GM19023 (cell line): ENCODE measurements at regions not wholly inside any gene's neighbourhood (a gene's known extent, or its start where the extent isn't known, plus 50 kb on each side); places are given as distances from the start of the nearest gene placed in this dataset.

Source experiments
- ATAC-seq: cut with Tn5 transposase; IDR thresholded peaks from one replicate; pipeline ENCODE4 v1.9.1; 2021; ENCODE audit warnings: mild to moderate bottlenecking, moderate library complexity; ENCODE audit not compliant: unreplicated experiment

DNA sequence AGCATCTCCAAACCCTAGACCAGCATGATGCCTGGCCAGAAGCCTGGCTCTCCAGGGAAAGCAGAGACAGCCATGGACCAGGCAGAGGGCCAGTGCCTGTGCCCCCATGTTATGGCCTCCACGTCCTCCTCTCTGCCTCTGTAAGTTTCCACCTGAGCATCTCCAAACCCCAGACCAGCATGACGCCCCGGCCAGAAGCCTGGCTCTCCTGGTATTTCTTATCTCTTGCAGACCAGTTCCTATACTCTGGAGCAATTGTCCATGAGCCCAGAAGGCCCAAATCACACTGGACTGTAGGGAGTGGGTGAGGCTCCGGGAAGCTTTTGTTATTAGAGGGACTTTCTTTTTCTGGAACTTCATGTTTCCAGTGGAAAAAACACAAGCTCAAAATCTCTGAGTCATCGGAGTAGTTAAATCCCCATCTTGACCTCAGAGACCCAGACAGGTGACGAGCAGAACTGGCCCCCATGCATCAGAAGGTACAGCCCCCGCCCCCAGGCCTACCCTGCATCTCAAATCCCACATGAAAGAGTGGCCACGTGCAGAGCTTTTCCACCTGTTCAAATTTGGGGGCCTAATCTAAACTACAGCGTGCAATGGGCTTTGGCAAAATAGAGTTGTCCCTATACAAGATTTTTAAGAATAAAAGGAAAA lies 110.2 kb upstream of the FOXQ1 start:
- no peak for ATAC-seq

DNA sequence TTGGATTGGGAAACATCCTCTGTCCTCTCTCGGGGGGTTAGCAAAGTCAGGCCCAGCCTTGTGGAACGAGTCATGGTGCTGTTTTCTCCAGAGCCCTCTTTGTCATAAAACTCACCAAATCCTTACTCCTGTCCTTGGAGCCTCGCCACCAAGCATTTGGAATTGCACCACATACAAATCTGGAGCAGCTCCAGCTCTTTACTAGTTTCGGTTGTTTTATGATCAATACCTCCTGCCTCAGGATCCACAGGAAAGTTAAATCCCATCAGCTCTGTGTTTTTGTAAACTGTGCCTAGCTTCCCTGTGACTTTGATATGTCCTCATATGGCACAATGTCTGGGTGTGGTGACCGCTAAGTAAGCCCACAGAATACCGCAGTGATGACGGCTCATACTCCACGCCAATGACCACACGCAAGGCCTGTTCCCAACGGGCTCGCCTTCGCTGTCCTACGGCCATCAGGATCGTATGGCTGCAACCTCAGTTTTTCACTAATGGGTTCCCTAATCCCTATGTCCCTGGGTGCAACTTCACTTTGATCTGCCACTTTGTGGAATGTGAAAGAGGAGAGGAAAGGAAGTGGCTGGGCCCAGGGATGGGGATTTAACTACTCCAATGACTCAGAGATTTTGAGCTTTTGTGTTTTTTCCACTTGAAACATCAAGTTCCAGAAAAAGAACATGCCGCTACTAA lies 111.3 kb upstream of the FOXQ1 start:
- ATAC-seq: no peak

DNA sequence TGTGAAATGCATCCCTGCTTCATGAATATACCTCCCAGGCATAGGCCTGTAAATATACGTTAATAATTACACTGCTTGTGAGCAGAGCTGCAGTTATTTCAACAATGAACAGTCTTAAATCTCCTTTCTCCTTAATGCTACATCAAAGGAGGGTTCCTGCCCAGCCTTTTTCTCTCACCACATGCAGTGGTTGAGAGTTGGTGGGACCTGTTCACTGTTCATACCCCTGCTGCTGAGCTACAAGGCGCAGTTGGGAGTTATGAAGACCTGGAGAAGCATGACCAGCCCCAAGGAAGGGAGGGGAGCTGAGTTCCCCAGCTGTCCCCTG lies 111.9 kb upstream of the FOXQ1 start:
- ATAC-seq: no peak

DNA sequence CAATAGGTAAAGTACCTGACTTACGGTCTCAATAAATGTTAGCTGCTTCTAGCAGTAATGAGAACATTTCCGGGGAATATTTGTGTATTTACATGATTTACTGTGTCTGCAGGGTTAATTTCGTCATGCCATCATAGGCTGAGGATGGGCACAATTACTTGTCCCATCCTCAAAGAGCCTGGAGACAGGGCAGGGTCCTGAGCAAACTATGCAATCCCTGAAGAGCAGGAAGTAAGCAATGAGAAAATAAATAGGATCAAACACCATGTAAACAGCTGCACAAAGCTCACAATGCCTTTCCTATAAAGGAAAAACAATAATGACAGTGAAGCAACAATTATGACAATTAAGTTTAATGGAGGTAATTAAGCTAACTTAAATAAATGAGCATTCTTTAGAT lies 114.6 kb upstream of the FOXQ1 start:
- ATAC-seq: no peak

DNA sequence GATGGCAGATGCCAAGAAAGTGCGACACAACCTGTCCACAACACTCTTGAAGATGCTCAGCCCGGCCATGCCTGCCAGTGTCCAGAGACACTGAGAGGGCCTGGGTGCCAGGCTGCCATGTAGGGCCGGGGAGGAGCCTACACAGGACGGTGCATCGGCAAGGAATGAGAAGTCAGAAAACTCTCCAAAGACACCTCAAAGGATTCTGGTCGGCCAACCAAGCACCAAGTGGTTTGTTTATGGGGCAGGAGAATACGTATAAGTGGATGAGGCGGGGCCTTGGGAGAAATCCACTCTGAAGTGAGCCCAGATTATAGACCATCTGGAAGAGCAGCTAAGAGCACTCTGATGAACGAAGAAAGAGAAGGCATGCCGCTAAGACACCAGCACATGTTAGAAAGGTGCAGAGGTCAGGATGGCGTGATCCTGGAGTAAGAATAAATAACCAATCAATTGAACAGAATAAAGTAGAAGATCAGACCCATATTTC lies 120.7 kb upstream of the FOXQ1 start:
- ATAC-seq: no peak

DNA sequence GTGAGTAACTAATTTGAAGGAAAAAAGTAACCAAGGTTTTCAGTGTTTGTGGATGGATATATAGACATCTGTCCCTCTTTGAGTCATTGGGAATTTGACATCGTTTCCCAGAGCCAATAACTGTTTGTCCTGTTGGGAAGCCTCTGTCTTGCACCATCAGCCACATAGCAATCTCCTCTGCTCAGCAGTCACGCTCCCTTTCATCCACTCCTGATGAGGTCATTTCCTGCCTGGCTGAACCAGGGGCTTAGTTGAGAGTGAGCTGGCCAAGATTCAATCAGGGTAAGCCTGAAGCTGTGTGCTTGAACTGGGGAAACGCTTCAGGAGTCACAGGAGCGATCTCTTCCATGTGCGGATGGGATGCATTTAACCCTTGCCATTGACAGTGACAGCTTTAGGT lies 121.5 kb upstream of the FOXQ1 start:
- no peak for ATAC-seq

DNA sequence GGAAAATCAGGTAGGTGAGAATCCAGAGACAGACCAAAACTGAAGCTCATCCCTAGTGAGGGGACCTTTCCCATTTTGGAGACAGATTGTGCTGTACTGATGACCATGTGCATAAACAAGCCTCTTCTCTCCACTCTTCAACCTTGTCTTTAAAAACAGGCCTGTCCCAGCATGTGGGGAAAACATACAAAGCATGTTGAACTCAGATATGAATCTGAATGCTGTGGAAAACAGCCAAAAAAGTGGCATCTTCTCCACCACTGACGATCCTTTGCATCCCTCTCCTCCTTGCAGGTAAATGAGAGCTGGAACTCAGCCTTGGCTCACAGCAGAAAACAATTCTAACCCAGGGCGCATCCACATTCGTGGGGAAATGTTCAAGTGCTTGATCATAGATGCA lies 123.7 kb upstream of the FOXQ1 start:
- no peak for ATAC-seq

DNA sequence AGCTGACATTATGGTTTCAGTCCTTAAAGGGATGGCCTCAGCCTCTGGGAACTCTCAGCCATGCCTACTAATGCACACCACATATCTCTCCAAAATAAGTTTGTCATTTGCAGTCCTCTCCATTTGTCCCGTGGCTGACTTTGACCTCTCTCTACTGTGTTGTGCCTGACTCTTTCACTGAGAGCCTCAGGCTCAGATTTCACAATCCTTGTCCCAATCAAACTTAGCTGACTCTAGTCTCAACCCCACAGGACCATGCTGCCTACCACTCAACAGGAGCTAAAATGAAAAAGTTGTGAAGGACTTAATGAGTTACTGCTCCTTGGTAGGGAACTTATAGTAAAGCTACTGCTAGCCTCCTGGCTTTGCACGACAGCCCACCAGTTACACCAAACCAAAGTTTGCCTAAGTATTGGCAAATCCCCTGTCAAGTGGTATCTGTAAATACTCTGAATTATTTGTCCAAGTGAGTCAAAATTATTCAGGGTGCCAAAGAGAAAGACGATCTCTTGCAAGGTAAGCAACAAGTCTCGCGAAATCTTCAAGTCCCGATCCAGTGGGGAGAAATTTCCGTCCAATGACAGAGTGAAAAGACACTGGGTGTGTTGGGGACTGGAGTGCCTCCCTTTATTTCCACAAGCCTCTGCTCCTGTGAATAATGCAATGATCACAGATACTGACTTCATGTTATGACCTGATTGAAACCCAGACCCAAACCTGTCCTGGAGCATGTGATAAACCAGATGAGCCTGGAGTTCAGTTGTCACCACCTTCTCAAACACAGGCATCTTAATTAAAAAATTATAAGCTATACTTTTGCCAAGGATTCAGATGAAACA lies 124.4 kb upstream of the FOXQ1 start:
- no peak for ATAC-seq

DNA sequence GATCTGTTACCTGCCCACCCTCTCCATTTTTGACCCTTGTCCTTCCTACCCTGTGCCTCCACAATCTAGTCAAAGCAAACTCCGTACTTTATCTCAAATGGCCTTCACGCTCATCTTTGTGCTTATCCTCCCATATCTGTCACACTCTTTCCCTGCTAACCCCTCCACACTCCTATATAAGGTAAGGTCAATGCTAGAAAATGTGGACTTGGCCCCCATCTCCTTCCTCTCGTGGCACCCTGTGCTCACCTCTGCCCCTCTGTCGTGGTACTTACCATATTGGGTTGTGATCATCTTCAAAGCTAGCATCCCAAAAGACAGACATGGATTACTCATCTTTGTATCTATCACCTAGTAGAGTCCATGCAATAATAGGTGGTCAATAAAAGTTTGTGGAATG lies 127.6 kb upstream of the FOXQ1 start:
- no peak for ATAC-seq

DNA sequence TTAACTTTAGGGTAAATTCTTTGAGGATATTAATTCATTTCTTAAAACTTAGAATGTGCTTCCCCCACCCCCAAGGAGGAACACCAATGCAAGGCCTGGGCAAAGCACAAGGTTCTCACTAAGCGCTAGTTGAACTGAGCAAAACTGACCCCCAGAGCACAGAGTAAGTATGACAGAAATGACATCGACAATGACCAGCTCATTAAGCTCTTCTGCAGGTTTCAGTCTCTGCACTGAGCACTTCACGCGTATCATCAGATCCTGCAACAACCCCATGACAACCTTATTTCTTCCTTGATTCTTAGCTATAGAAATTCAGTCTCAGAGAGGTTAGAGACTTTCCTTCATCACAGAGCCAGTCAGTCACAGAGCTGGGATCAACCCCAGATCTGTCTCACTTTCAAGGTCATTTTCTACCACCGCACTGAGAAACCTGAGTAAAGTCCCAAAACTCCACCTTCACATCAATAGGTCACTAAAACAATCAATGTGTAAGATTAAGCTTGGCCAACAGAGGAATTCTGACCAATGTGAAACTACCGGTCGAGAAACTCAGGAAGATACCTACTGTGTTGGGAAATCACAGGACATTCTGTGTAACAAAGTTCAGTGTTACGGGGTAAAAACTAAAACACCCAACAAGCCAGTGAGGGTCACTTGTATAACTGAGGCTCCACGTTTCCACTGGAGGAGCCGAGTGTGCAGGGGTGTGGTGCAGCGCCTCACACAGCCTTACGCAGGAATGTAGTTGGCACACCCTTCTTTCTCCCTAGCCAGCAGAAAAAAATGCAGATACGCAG lies 129.0 kb upstream of the FOXQ1 start:
- no peak for ATAC-seq

DNA sequence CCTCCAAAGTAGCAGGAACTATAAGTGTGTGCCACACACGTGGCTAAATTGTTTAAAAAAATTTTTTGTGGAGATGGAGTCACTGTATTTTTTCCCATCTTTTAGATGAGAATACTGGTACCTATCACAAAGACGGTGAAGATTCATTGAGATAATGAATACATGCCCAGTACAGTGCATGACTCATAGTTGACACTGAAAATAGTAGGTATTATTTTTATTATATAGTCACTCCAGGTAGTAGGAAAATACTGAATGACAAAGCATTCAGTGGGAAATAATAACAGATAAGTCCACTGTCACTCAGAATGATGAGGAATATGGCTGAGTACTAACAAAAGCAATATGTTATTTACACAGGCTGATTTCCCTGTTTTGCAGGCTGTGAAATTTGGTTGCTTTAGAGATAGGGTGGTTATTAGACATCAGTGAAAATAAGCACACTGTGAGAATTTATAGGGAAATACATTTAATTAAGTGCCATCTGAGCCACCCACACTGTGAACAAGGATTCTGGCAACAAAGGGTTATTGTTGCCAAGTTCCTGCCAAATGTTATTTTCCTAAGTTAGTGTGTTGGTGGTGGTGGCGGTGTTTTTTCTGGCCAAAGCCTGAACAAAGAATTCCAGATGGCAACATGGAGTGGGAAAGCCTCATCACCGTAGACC lies 129.8 kb upstream of the FOXQ1 start:
- no peak for ATAC-seq

DNA sequence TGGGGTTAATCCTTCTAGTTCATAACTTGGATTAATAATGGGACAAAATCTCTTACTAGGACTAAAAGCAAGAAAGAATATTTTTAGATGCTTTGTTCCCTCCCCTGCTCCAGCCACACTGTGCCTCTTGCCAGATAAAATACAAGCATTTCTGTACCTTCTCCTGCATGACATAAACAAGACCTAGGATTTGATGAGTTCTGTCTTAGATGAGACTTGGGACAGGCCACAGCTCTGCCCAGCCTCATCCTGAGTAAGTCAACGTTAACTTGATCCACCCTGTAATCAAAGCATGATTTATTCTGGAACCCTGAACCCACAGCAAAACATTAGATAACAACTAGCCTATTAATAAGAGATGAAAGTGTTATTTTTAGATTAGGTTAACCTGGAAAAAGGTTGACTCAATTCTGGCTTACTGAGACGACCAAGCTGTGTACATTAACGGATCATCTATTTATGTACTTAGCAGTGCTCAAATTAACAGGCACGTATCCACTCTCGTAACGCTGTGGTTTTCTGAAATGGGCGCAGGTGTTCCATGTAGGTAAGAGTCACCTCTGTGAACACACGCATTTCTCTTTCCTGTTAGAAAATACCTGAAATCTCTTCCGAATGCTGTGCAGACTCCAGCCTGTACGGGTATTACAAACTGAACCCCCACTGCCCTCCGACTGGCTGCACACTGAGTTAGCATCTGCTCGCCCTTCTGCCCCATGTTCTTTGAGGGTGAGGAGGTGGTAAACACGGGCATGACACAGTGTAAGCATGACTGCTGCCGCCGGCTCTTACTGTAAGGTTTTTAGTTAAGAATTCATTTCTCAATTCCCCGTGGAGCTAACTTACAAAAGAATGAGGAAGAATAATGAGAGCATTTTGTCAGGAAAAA lies 132.1 kb upstream of the FOXQ1 start:
- no peak for ATAC-seq

DNA sequence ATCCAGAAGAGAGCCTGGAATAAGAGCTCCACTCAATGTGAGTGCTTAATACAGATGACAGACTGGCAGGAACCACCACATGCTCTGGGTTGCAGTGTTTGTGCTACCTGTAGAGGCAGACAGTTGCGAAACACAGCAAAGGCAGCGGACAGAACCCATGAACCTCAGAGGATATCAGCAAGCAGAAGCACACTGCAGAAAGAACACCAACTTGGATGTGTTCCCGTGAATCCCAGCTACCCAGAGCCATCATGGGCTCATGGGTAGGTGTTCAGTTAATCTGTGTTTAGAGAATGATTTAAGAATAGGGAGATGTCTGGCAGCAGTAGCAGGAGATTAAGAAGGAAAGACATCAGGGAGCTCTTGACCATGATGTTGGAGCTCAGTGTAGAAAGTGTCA lies 133.3 kb upstream of the FOXQ1 start:
- ATAC-seq: no peak

DNA sequence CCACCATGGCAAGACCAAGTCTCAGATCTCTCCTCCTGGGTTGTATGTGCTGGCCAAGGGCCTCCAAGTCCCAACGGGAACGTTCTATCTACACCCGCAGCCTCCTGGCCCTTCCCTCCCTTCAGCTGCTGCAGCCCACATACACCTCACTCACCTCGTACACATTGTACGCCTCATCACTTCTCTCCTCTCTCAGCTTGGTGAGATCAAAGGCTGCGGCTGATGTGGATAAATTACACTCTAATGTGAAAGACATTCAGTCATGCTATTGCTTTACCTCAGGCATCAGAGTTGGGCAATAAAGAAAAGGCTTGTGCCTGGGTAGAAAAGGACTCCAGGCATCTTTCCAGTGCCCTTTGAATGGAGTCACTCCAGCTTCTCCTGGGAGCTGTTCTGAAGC lies 135.3 kb upstream of the FOXQ1 start:
- ATAC-seq: no peak

DNA sequence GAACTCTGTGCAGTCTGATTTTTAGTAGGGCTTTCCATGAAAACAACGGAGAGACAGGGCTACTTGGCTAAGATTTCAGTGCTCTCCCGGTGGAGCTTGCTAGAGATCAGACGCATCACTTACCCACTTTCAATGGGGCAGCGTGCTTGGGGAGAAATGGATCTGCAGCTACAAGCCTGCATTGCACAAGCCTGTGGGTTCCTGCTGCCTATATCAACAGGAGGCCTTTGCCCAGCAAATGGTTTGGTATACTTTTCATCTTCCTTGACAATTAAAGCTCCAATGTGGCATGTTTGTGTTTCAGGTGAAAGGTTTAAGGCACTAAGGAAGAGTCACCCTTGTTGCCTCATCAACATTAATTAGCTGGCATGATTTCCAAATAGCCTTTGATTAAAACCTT lies 136.0 kb upstream of the FOXQ1 start:
- no peak for ATAC-seq

DNA sequence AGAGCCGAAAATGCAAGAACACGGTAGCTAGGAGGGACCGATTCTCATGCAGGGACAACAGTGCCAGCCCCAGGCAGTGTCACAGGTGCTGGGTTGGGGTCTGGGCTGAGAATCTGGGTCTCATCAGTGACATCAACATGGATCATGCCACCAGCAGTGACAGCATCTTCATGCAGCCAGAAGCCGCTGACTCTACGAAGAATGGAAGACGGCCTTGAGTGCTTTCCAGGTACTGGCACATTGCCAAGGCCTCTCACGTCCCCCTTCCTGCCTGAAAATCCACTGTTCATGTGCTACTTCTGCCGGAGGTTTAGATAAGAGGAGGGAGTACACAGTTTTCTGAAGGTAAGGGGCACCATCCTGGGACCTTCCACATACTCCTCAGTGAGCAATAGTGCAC lies 141.1 kb upstream of the FOXQ1 start:
- no peak for ATAC-seq

DNA sequence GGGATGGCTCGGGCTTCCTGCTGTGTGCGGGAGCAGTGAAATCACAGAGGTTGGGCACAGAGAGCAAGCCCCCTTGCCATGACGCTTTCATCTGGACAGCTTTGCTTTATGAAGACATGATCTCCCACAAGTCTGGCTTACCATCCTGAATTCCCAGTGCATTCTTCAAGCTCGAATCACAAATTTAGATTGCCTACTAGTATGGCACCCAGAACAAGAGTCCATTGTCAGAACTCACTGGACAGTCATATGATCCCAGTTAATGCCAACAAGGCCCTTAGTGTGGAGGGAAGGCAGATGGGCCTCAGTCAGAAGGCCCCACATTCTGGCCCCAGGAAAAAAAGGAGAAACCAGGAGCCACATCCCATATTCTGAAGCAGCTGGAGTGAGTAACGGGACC lies 147.3 kb upstream of the FOXQ1 start:
- no peak for ATAC-seq

DNA sequence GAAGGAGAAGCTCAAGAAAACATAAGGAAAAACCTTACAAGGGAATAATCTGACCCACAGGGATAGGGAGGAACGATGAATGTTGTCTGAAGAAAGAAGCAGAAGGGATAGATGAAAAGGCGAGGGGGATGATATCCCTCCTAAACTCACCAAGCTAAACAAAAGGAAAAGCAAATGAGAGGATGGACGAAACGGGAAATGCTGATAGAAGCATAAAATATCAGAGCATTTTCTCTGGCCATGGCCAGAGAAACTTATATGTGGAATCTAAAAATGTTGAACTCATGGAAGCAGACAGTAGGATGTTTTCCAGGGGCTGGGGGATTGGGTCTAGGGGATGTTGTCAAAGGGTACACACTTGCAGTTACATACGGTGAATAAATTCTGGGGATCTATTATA lies 148.4 kb upstream of the FOXQ1 start:
- no peak for ATAC-seq

DNA sequence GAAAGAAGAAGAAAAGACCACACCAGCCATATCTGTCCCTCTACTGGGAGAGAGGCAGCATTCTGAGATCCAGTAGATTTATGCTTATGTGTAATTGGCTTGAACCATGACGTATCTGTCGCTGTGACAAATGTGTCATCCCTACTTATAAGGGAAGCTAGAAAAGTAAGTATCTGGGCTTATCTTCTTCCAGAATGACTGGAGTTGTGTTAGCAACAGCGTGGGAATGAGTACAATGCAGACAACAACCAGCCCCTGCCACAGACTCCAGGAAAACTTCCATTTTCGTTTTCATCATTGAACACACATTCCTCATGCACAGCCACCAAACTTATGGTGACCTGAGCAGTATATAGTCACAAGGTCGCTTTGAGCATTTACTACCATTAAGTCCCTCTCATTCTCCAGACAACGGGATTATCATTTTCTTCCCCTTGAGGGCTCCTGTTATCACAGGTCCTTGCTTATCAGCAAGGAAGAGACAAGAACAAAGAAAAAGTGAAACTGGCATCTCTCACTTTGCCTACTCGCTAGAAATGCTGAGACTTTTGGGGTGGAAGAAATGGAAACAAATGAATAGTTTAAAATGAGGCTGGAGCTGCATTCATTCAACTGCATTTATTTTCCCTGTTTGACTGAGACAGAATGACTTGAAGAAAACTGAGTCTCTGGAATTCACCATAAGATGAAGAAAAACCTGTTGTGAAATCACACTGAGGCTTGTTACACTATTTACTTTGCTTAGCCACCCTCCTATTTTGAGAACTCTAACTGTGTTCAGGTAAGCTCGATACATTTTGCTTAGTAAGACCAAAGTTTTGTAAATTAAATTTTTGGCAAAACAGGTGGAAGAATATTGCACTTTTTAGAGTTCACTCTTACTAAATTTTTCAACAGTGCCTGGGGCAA lies 149.3 kb upstream of the FOXQ1 start:
- ATAC-seq: no peak
